Hepatocyte (in vitro differentiated cells): ENCODE measurements at regions not wholly inside any gene's neighbourhood (a gene's known extent, or its start where the extent isn't known, plus 50 kb on each side); places are given as distances from the start of the nearest gene placed in this dataset.

Experiments used
- DNase-seq: peaks from one replicate; pipeline ENCODE4 v3.0.0-alpha.2; 2016; ENCODE audit warnings: low spot score
- H2AFZ ChIP-seq: fragments of 200-600 bp; sonication (generic); 2 replicates; pipeline ENCODE4 v1.6.0; 2016; ENCODE audit warnings: antibody characterized with exemption, mild to moderate bottlenecking
- H3K27ac ChIP-seq: fragments of 200-600 bp; sonication (generic); 2 replicates; pipeline ENCODE4 v1.5.1; 2016; ENCODE audit warnings: mild to moderate bottlenecking
- H3K27me3 ChIP-seq: fragments of 200-600 bp; sonication (generic); 2 replicates; pipeline ENCODE4 v1.6.1; 2016
- H3K36me3 ChIP-seq: fragments of 200-600 bp; sonication (generic); replicated peaks from 2 replicates; pipeline ENCODE4 v1.5.1; 2016; ENCODE audit warnings: low read depth; ENCODE audit not compliant: insufficient read depth
- H3K4me1 ChIP-seq: fragments of 200-600 bp; sonication (generic); 2 replicates; pipeline ENCODE4 v1.5.1; 2016; ENCODE audit warnings: mild to moderate bottlenecking, moderate library complexity; ENCODE audit not compliant: insufficient read depth
- H3K4me2 ChIP-seq: fragments of 200-600 bp; sonication (generic); 2 replicates; pipeline ENCODE4 v1.6.0; 2016
- H3K4me3 ChIP-seq: fragments of 200-600 bp; sonication (generic); 2 replicates; pipeline ENCODE4 v1.5.1; 2016; ENCODE audit warnings: mild to moderate bottlenecking
- H3K79me2 ChIP-seq: fragments of 200-600 bp; sonication (generic); 2 replicates; pipeline ENCODE4 v1.6.0; 2017; ENCODE audit warnings: mild to moderate bottlenecking
- H3K9me2 ChIP-seq: fragments of 200-600 bp; sonication (generic); replicated peaks from 2 replicates; pipeline ENCODE4 v1.6.0; 2017; ENCODE audit warnings: mild to moderate bottlenecking; ENCODE audit not compliant: insufficient read depth
- H3K9me3 ChIP-seq: fragments of 200-600 bp; sonication (generic); 2 replicates; pipeline ENCODE4 v1.5.1; 2016; ENCODE audit warnings: low read depth, mild to moderate bottlenecking
- H4K20me1 ChIP-seq: fragments of 200-600 bp; sonication (generic); 2 replicates; pipeline ENCODE4 v1.6.0; 2016; ENCODE audit warnings: mild to moderate bottlenecking; ENCODE audit not compliant: insufficient read depth, poor library complexity, severe bottlenecking
- EZH2 ChIP-seq: fragments of 200-600 bp; sonication (generic); IDR thresholded peaks from 2 replicates; pipeline ENCODE4 v1.6.1; 2016; ENCODE audit warnings: antibody characterized with exemption, mild to moderate bottlenecking, borderline replicate concordance
- EZH2phosphoT487 ChIP-seq: fragments of 200-600 bp; sonication (generic); IDR thresholded peaks from one replicate; pipeline ENCODE4 v1.6.1; 2018; ENCODE audit warnings: antibody characterized with exemption, mild to moderate bottlenecking, low read depth, moderate library complexity; ENCODE audit not compliant: unreplicated experiment, severe bottlenecking
- WGBS: methylation state at CpG from one replicate; pipeline ENCODE4 v1.1.6; 2016; ENCODE audit warnings: low lambda C conversion rate; ENCODE audit errors: missing lambda C conversion rate; 5-methylcytosine and 5-hydroxymethylcytosine counted together
- TF ChIP-seq, protein P1 (sequence below): fragments of 200-600 bp; sonication (generic); IDR thresholded peaks from 2 replicates; pipeline ENCODE4 v1.5.1; 2016; ENCODE audit warnings: antibody characterized with exemption, mild to moderate bottlenecking; ENCODE audit not compliant: poor library complexity

DNA sequence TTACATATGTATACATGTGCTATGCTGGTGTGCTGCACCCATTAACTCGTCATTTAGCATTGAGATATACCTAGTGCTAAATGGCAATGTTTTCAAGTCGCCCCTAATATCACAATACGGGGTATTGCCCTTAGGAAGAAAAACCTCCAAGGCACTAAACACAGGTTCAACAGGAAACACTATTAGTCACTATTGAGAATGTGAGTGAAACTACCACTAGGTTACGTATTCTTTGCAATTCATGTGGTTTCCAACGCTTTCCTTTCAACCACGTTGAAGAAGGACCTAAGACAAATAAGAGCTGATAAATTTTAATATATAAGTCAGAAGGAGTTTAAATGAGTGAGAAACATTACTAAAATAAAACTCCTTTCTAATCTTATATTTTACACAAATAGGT lies 134.7 kb upstream of the SPANXN4 start:
- DNase-seq: no peak
- Histone ChIP-seq H4K20me1 (no peaks in the 10 kb centered on the region), H3K9me3 (no peaks in the 10 kb centered on the region), H2AFZ (no peak overlapping the region), H3K27ac (no peak overlapping the region), H3K4me2 (no peak overlapping the region), H3K4me1 (no peaks in the 10 kb centered on the region), H3K4me3 (no peak overlapping the region), H3K27me3 (no peaks in the 10 kb centered on the region), H3K36me3 (no peaks in the 10 kb centered on the region), H3K9me2 (no peaks in the 10 kb centered on the region), H3K79me2 (no peaks in the 10 kb centered on the region)
- WGBS: 70% methylated on average over 6 of the region's 6 CpGs
- TF ChIP-seq, protein P1, sequence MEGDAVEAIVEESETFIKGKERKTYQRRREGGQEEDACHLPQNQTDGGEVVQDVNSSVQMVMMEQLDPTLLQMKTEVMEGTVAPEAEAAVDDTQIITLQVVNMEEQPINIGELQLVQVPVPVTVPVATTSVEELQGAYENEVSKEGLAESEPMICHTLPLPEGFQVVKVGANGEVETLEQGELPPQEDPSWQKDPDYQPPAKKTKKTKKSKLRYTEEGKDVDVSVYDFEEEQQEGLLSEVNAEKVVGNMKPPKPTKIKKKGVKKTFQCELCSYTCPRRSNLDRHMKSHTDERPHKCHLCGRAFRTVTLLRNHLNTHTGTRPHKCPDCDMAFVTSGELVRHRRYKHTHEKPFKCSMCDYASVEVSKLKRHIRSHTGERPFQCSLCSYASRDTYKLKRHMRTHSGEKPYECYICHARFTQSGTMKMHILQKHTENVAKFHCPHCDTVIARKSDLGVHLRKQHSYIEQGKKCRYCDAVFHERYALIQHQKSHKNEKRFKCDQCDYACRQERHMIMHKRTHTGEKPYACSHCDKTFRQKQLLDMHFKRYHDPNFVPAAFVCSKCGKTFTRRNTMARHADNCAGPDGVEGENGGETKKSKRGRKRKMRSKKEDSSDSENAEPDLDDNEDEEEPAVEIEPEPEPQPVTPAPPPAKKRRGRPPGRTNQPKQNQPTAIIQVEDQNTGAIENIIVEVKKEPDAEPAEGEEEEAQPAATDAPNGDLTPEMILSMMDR: no peak
- TF ChIP-seq EZH2phosphoT487 (no peak), EZH2 (no peak)

DNA sequence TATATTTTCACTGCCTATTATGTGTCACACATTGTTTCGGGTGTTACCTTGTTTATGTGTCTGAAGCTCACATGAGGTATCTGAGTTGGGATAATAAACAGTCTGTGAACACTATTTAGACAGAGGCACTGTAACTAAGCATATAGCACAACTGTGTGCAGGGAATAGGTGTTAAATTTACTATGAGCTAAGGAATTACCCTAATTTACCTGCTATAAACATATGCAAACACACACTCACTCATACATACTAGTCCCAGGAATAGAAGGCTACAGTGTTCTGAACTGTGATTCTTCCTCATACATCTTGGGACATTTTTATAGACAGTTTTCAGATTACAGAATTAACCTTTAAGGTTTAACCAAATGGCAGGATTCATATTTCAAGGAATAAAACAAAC lies 127.6 kb upstream of the SPANXN4 start:
- Histone ChIP-seq H3K4me1 (no peaks in the 10 kb centered on the region), H3K9me2 (no peaks in the 10 kb centered on the region), H3K79me2 (no peaks in the 10 kb centered on the region), H3K27me3 (no peaks in the 10 kb centered on the region), H3K4me2 (no peak overlapping the region), H2AFZ (no peak overlapping the region), H3K27ac (no peak overlapping the region), H3K4me3 (no peak overlapping the region), H3K36me3 (no peaks in the 10 kb centered on the region), H4K20me1 (no peaks in the 10 kb centered on the region), H3K9me3 (no peaks in the 10 kb centered on the region)
- TF ChIP-seq, protein P1: no peak
- TF ChIP-seq EZH2 (no peak), EZH2phosphoT487 (no peak)
- WGBS: 65% methylated on average over 1 of the region's 1 CpG
- no peak for DNase-seq

DNA sequence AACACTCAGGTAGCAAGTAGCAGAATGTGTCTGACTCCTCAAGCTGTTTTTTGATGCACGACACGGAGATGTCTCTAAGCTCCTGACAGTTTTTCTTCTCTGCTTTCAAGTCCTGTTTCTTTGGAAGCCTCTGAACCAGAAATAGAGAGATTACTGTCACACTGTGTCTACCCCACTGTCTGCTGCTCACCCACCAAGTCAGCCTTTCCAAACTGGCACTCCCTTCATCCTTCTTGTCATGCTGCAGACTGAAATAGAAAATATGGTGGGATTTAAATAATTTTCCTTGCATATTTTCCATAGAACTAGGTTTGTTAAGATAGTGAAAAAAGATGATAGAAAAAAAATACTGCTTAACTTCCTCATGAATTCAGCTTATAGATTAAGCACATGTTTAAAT lies 102.5 kb upstream of the SPANXN4 start:
- no peaks in the 10 kb centered on the region for H4K20me1 ChIP-seq

More for the DNA sequence above, 102.5 kb upstream of the SPANXN4 start:
- TF ChIP-seq, protein P1: no peak
- no peak for TF ChIP-seq EZH2
- no peak for TF ChIP-seq EZH2phosphoT487
- Histone ChIP-seq H3K36me3 (no peaks in the 10 kb centered on the region), H3K4me1 (no peaks in the 10 kb centered on the region), H3K79me2 (no peaks in the 10 kb centered on the region), H3K27me3 (no peaks in the 10 kb centered on the region), H3K4me3 (no peak overlapping the region), H3K9me2 (no peaks in the 10 kb centered on the region), H2AFZ (no peak overlapping the region), H3K27ac (no peak overlapping the region), H3K9me3 (no peaks in the 10 kb centered on the region), H3K4me2 (no peak overlapping the region)
- WGBS: 67% methylated on average over 2 of the region's 2 CpGs
- DNase-seq: no peak
